ENCODE measurements at regions not wholly inside any gene's neighbourhood (a gene's known extent, or its start where the extent isn't known, plus 50 kb on each side); places are given as distances from the start of the nearest gene placed in this dataset.

DNA sequence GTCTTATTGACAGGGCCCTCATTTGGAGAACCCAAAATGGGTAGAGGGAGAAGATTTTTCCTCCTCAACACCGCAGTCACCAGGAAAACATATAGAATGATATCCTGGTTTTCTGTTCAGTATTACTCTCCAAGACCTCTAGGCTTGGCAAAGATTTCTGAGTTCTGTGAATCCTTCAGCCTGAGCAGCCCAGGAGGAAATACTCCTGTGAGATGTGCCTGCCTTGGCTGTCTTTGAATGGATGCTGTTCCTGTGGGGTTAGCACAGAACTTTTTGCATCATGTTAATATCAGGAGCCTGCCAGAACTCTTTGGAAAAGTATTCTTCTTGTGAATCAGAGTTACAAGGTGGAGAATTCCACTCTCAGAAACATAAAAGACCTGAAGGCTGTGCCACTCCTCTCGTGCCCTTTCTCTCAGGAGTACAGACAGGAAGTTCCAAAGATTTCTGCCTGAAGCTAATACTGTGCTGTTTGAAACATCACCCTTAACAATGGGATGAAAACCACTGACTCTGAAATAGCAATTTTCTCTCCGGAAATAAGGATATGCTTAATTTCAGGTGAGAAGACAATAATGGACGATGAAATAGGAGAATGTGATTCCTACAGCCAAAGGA lies 520.1 kb upstream of the NBEA start:
- TF ChIP-seq POLR2A (IDR thresholded peaks at IDR 0.05; ENCODE audit: low read length): no peak
- TF ChIP-seq GATA1 (IDR thresholded peaks at IDR 0.05; ENCODE audit: low read depth, low read length): no peak

Measured in erythroblast (primary cell).